Stimulated activated CD4-positive, alpha-beta T cell treated with anti-CD3 and anti-CD28 coated beads, Interleukin-12 subunit alpha, Interleukin-12 subunit beta, amount 100 ng/mL, for 4 hours (primary cell): ENCODE measurements at regions not wholly inside any gene's neighbourhood (a gene's known extent, or its start where the extent isn't known, plus 50 kb on each side); places are given as distances from the start of the nearest gene placed in this dataset.

Experiments
- DNase-seq: peaks from one replicate; pipeline ENCODE4 v3.0.0-alpha.2; 2020

- no peak for DNase-seq
Observed at GRCh38 chr5:6872441-6873160, 159.4 kb downstream of the TENT4A start.

- DNase-seq: no peak
Observed at GRCh38 chr5:6873359-6873758, 160.1 kb downstream of the TENT4A start.

GRCh38 chr5:6875376-6875775 is 162.1 kb downstream of the TENT4A start:
- no peak for DNase-seq

- no peak for DNase-seq
Observed at GRCh38 chr5:6877986-6878828, 165.0 kb downstream of the TENT4A start.

- DNase-seq: no peak
Observed at GRCh38 chr5:6885581-6885980, 172.3 kb downstream of the TENT4A start.

GRCh38 chr5:6886866-6887265 is 173.6 kb downstream of the TENT4A start:
- no peak for DNase-seq

- no peak for DNase-seq
Observed at GRCh38 chr5:6889030-6889429, 175.8 kb downstream of the TENT4A start.

- DNase-seq: no peak
Observed at GRCh38 chr5:6899221-6899620, 186.0 kb downstream of the TENT4A start.

- DNase-seq: no peak
Observed at GRCh38 chr5:6900247-6901227, 187.3 kb downstream of the TENT4A start.

- no peak for DNase-seq
Observed at GRCh38 chr5:6902094-6902493, 188.9 kb downstream of the TENT4A start.

GRCh38 chr5:6902597-6902996 is 189.4 kb downstream of the TENT4A start:
- DNase-seq: no peak

- DNase-seq: no peak
Observed at GRCh38 chr5:6903934-6904333, 190.7 kb downstream of the TENT4A start.

- no peak for DNase-seq
Observed at GRCh38 chr5:6904860-6905259, 191.6 kb downstream of the TENT4A start.

GRCh38 chr5:6905423-6905822 is 192.2 kb downstream of the TENT4A start:
- no peak for DNase-seq

GRCh38 chr5:6905883-6906282 is 192.7 kb downstream of the TENT4A start:
- DNase-seq: no peak

GRCh38 chr5:6907320-6907918 is 194.2 kb downstream of the TENT4A start:
- DNase-seq: no peak

- DNase-seq: no peak
Observed at GRCh38 chr5:6909901-6910300, 196.7 kb downstream of the TENT4A start.

GRCh38 chr5:6910950-6911349 is 197.7 kb downstream of the TENT4A start:
- DNase-seq: no peak

GRCh38 chr5:6914347-6914746 is 201.1 kb downstream of the TENT4A start:
- no peak for DNase-seq

GRCh38 chr5:6915574-6915973 is 202.3 kb downstream of the TENT4A start:
- no peak for DNase-seq

GRCh38 chr5:6918255-6918654 is 205.0 kb downstream of the TENT4A start:
- DNase-seq: no peak

- no peak for DNase-seq
Observed at GRCh38 chr5:6920628-6921256, 207.5 kb downstream of the TENT4A start.
